HepG2 (cell line): ENCODE measurements at regions not wholly inside any gene's neighbourhood (a gene's known extent, or its start where the extent isn't known, plus 50 kb on each side); places are given as distances from the start of the nearest gene placed in this dataset.

ENCODE experiments used
- ARID3A ChIP-seq: IDR thresholded peaks from 2 replicates; pipeline ENCODE4 v1.6.1; 2012; ENCODE audit warnings: low read depth, low read length, improper control_type of control experiment
- ATF4 ChIP-seq, 2 experiments: fragments of 450-650 bp in 1 of 2; sonication (generic) in 1 of 2; formaldehyde crosslinking; IDR thresholded peaks; 2 replicates each; pipeline versions ENCODE4 v1.5.0 to v1.8.0; 2020 to 2022; ENCODE audit warnings: mild to moderate bottlenecking in 1 of 2, missing genetic modification reagents in 1 of 2
- BCLAF1 ChIP-seq: fragments of 450-650 bp; IDR thresholded peaks from 2 replicates; pipeline ENCODE4 v1.6.1; 2017; ENCODE audit warnings: mild to moderate bottlenecking
- CEBPG ChIP-seq: IDR thresholded peaks from 2 replicates; pipeline ENCODE4 v1.6.1; 2016
- DNMT1 ChIP-seq: sonication (generic); formaldehyde crosslinking; IDR thresholded peaks from 2 replicates; pipeline ENCODE4 v1.5.1; 2020; ENCODE audit warnings: mild to moderate bottlenecking, missing genetic modification reagents
- MYNN ChIP-seq: sonication (generic); formaldehyde crosslinking; IDR thresholded peaks from 2 replicates; pipeline ENCODE4 v1.4.0; 2020; ENCODE audit warnings: mild to moderate bottlenecking, low read depth, missing genetic modification reagents
- RBM39 ChIP-seq: fragments of 200-400 bp; formaldehyde crosslinking; IDR thresholded peaks from one replicate; pipeline ENCODE4 v1.6.1; 2018; ENCODE audit warnings: antibody characterized with exemption, mild to moderate bottlenecking, low read depth, low read length; ENCODE audit not compliant: poor library complexity, severe bottlenecking
- RCOR2 ChIP-seq: IDR thresholded peaks from 2 replicates; pipeline ENCODE4 v1.6.1; 2016; ENCODE audit warnings: missing biosample characterization, missing genetic modification reagents
- REL ChIP-seq: sonication (generic); formaldehyde crosslinking; conservative IDR thresholded peaks from 2 replicates; pipeline ENCODE4 v1.8.0; 2022; ENCODE audit warnings: mild to moderate bottlenecking, missing genetic modification reagents, moderate library complexity
- SETDB1 ChIP-seq: sonication (generic); formaldehyde crosslinking; IDR thresholded peaks from 2 replicates; pipeline ENCODE4 v1.5.1; 2020; ENCODE audit warnings: missing genetic modification reagents, mild to moderate bottlenecking, borderline replicate concordance
- SKIL ChIP-seq: sonication (generic); formaldehyde crosslinking; IDR thresholded peaks from 2 replicates; pipeline ENCODE4 v1.8.0; 2022; ENCODE audit warnings: missing genetic modification reagents, mild to moderate bottlenecking, moderate library complexity, borderline replicate concordance
- ZBTB8A ChIP-seq: sonication (generic); formaldehyde crosslinking; IDR thresholded peaks from 2 replicates; pipeline ENCODE4 v1.4.0; 2020; ENCODE audit warnings: mild to moderate bottlenecking, low read depth, missing genetic modification reagents, borderline replicate concordance
- ZFP36 ChIP-seq: fragments of 150-350 bp; IDR thresholded peaks from 2 replicates; pipeline ENCODE4 v1.6.1; 2018; ENCODE audit warnings: borderline replicate concordance, low read length, low read depth; ENCODE audit not compliant: partially characterized antibody
- ZFP82 ChIP-seq: sonication (generic); formaldehyde crosslinking; IDR thresholded peaks from 2 replicates; pipeline ENCODE4 v1.5.1; 2020; ENCODE audit warnings: mild to moderate bottlenecking, missing genetic modification reagents, borderline replicate concordance
- ZMYM3 ChIP-seq: sonication (generic); formaldehyde crosslinking; IDR thresholded peaks from 2 replicates; pipeline ENCODE4 v1.5.1; 2020; ENCODE audit warnings: mild to moderate bottlenecking, missing genetic modification reagents
- ZNF138 ChIP-seq: sonication (generic); formaldehyde crosslinking; IDR thresholded peaks from 2 replicates; pipeline ENCODE4 v1.5.0; 2020; ENCODE audit warnings: mild to moderate bottlenecking, low read depth, missing genetic modification reagents
- ZNF253 ChIP-seq: sonication (generic); formaldehyde crosslinking; IDR thresholded peaks from 2 replicates; pipeline ENCODE4 v1.8.0; 2022; ENCODE audit warnings: mild to moderate bottlenecking, missing genetic modification reagents, borderline replicate concordance
- ZNF30 ChIP-seq: sonication (generic); formaldehyde crosslinking; IDR thresholded peaks from 2 replicates; pipeline ENCODE4 v1.5.0; 2020; ENCODE audit warnings: mild to moderate bottlenecking, missing genetic modification reagents
- ZNF816 ChIP-seq: sonication (generic); formaldehyde crosslinking; IDR thresholded peaks from 2 replicates; pipeline ENCODE4 v1.8.0; 2022; ENCODE audit warnings: missing genetic modification reagents, mild to moderate bottlenecking, borderline replicate concordance

- TF ChIP-seq BCLAF1 (no peak), DNMT1 (CRISPR knock-in tag) (no peak), ARID3A (peak; percentile 45; the same call in 1 of the 2 replicates), ZMYM3 (no peak), SKIL (CRISPR knock-in tag) (no peak), RCOR2 (CRISPR knock-in tag) (no peak), ZFP36 (no peak), ZNF253 (CRISPR knock-in tag) (no peak), RBM39 (no peak), MYNN (no peak), ZNF138 (no peak), ZFP82 (CRISPR knock-in tag) (no peak), ZNF816 (CRISPR knock-in tag) (no peak), SETDB1 (CRISPR knock-in tag) (no peak), ZBTB8A (CRISPR knock-in tag) (no peak), ATF4 (CRISPR knock-in tag; IDR thresholded peaks at IDR 0.05) (no peak), ZNF30 (no peak), REL (no peak), CEBPG (CRISPR knock-in tag) (no peak)
Observed at GRCh38 chr18:76754351-76754750, 68.0 kb upstream of the ZNF236 start (continued).
